Ramos (cell line): ENCODE measurements at regions not wholly inside any gene's neighbourhood (a gene's known extent, or its start where the extent isn't known, plus 50 kb on each side); places are given as distances from the start of the nearest gene placed in this dataset.

ENCODE experiments used
- in situ Hi-C: fragments of 300-500 bp; cut with MboI; formaldehyde crosslinking; loops from one replicate; pipeline ENCODE4 v1.14.3; 2022; ENCODE audit warnings: low sequenced_read_pairs; ENCODE audit not compliant: unreplicated experiment

DNA sequence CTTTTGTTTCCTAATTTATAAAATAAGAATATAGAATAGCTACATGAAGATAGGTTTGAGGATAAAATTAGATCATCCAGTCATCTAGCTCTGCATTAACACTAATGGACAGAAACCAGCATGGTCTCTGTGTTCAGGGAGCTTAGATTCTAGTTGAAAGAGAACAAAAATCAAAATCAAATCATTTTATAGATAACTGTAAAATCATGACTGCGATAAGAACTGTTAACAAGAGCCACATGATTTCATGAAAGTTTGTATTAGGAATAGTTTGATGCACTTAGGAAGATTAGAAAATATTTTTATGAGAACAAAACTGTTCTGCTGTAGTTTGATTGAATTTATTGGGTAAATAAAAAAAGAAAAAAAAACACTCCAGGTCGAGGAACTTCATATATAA, 1074.7 kb downstream of the MAT2B start:
- in situ Hi-C loops: no loop called here

DNA sequence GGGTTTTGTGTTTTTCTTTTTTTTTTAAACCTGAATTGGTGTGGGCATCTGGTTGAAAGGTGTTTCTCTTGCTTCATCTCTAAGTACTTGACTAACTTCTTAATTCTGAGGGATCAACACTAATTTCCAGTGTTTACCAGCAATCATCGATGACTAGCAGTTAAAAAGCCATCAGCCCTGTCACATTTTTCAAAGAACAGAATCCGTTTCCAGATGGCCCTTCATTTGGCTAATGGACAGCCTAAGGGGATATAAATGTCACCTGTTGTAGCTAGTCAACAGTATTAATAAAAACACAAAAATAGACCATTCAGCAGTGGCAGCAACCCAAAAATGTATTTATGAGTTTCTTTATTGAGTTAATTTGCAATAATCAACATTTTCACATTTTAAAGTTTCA, 1076.5 kb downstream of the MAT2B start:
- in situ Hi-C loops: no loop called here

DNA sequence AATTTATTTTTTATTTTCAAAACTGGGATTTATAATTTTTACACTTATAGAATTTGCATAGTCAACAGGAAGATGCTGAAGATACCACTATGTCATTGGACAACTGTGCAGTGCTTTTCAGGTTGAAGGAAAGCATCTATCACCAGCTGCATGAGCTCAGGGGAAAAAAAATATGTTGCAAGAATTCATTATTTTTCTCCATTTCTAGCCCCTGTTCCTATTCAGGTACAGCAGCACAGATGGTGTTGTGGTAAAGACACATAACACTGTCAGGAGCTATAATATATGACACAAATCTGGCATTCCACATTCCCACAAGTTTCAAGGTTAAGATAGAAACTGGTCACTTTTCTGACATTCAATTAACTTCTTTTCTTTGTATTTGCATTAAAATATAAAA, 1088.6 kb downstream of the MAT2B start:
- in situ Hi-C loops: no loop called here

- in situ Hi-C loops: no loop called here
Measured at GRCh38 chr5:164597293-164597900, 1092.0 kb downstream of the MAT2B start.

DNA sequence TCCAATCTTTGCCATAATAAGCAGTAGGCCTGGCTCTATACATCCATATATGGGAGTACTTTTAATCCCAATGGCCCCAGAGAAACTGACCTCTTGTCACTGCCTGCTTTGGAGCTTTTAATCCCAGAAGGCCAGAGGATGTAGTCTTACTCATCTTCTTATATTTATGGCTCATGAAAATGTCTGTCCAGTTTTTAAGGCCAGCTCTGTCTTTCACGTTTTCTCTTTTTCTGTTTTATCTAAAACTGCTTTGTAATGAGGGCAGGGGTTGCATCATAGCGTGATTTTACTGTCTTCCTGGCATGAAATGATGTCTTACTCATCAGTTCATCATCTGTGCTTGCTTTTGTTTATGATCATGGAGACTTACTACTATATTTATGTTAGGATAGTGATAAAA, 1094.9 kb downstream of the MAT2B start:
- in situ Hi-C loops: no loop called here

GRCh38 chr5:164600929-164601535, 1095.6 kb downstream of the MAT2B start:
- in situ Hi-C loops: no loop called here

GRCh38 chr5:164608507-164608906, 1103.1 kb downstream of the MAT2B start:
- in situ Hi-C loops: no loop called here

DNA sequence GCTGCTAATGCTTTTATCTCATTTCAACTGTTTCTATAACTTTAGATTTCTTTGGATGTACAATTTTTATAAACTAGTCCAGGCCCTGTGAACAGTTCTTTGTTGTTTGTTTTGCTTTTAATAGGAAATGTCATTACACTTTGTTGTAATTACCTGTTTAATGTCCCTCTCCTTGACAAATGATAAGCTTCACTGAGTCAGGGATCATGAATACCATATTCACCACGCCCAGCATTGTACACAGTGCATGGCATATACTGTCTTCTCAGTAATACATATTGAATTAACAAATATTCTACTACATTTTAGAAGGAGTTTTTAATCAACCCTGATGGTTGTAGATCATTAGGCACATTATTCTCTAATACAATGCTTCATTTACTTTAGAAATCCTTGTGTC, 1105.0 kb downstream of the MAT2B start:
- in situ Hi-C loops: no loop called here

- in situ Hi-C loops: no loop called here
Measured at GRCh38 chr5:164614707-164615106, 1109.3 kb downstream of the MAT2B start.

DNA sequence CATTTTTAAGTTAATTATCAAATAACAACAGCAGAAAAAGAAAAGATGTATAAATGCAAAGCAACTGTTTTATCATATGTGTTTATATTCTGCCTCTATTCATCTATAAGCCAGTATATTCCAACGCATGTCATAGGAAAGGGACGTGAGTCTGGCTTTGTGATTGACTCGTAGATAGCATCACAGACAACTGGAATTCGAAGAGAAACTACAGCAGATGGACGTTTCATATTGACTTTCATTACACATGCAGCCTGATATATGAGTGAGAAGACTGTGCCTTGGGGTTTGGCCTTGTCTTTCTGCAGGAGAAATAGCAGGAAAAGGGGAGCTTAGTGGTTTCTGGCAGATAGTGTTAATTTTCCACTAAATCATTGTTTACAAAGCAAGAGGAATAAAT, 1111.9 kb downstream of the MAT2B start:
- in situ Hi-C loops: no loop called here

DNA sequence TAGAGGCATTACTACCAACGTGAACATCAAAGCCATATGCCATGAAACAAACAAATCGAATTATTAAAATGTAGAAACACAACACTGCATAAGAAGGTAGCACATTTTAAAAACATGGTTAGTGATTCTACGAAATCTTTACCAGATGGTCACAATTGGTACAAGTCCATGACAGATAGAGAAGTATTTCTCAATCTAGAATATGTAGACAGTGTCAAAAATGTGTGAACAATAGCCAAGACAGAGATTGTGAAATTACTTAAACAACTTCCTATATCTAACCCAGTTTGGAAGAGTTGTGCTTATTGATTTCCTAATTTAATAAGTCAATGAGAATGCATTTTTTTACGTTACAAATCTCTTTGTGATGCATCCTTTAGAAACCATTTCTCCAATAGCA, 1121.6 kb downstream of the MAT2B start:
- in situ Hi-C loops: no loop called here

- in situ Hi-C loops: no loop called here
Measured at GRCh38 chr5:164636456-164636855, 1131.0 kb downstream of the MAT2B start.

DNA sequence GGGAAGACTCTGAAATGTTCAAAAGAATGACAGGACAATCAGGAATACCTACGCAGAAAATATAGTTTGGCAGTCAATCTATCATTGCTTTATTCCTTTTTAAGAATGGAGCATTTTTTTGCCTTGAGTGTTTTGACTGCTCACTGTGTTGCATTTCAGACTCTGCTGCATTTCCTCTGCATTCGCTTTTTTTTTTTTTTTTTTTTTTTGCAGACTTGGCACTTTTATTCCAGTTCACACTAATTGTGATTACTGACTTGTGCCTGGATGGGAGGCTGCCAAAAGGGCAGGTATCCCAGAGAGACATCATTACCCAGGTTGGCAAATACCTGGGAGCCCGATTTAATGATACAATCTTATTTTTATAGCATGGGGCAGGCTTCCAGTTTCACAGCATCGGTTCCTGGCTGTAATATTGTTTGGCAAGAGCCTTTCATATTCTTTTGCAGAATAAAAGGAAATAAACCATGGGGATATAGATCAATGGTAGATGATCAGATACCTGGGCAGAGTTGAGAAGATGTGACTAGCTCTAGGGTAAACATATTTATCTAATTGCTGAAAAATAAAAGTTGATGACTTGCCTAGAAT, 1132.6 kb downstream of the MAT2B start:
- in situ Hi-C loops: no loop called here

DNA sequence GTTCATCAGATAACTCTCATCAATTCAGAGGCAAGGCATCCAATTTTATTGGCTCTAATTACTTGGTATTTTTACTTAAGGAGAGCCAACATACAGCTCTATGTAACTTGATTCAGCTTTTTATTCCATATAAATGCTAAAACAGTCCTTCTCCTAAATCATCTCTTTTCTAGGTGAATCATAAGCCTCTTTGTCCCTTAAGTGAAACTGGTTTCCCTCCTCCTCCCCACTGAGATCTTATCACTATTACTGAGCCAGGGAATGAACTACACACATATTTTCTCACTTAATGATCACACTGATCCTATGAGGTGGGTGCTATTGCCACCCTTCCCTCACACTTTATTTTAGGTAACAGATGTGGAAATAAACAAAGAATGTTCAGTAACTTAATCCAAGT, 1143.8 kb downstream of the MAT2B start:
- in situ Hi-C loops: no loop called here

DNA sequence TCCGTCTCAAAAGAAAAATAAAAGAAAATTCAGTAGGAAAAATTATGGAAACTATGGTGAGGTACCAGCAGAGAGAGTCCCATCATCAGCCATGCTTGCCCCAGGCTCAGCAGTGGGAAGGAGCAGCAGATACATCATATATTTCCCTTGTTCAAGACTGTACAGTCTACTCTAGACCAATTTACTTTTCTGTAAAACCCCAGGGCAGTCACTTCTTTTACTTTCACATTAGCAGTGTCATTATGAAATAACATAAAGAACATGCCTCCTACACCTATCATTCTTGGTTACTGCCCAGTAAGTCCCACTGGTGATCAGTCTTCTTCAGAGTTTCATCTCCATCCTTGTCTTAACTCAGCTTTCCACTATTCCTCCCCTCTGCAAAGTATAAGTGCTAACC, 1145.0 kb downstream of the MAT2B start:
- in situ Hi-C loops: no loop called here

DNA sequence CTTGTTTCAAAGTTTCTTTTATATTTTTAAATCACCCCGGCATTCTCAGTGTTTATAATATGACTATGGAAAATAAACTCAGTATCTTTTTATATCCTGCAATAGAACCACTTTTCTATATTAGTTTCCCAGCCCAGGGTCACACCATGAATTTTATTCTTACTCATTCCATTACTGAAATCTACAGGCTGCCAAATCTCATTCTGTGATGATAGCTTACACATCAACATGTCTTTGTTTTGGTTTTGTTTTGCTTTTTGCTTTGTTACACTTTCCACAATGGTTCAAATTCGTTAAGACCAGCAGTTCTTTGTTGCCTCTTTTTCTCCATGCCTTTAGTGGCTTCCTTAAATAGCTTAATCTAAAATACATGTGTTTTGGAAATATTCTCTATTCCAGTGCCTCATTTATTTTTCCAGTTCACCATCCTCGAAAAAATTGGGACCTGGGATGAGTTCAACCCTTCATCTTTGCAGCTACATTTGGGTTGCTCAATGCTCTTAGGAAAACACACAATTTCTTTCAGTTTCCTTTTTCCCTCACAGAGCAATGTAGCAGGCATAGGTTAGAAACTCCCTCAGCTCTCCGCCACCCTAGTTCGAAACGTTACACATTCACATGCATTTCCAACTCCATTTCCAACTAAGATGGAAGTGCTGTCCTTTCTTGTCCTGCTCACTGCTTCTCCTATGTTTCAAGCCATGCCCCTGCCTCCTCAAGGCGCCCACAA, 1146.3 kb downstream of the MAT2B start:
- in situ Hi-C loops: no loop called here

DNA sequence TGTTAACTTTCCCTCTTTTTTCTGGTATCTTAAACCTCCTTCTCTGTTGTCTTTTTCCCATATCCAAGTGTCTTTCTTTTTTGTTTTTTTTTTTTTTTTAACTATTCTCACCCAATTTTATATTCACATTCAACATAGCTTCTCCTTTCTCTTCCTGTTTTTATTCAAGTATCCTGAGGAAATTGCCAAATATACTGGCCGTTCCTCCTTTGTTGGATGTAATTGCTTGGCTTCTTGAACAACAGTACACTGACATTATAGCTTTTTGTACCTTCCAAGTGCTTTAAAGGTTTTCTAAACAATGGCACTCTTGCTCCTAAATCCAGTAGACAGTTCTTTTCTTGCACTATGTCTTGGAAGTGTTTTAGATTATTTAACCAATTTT, 1146.8 kb downstream of the MAT2B start:
- in situ Hi-C loops: no loop called here

DNA sequence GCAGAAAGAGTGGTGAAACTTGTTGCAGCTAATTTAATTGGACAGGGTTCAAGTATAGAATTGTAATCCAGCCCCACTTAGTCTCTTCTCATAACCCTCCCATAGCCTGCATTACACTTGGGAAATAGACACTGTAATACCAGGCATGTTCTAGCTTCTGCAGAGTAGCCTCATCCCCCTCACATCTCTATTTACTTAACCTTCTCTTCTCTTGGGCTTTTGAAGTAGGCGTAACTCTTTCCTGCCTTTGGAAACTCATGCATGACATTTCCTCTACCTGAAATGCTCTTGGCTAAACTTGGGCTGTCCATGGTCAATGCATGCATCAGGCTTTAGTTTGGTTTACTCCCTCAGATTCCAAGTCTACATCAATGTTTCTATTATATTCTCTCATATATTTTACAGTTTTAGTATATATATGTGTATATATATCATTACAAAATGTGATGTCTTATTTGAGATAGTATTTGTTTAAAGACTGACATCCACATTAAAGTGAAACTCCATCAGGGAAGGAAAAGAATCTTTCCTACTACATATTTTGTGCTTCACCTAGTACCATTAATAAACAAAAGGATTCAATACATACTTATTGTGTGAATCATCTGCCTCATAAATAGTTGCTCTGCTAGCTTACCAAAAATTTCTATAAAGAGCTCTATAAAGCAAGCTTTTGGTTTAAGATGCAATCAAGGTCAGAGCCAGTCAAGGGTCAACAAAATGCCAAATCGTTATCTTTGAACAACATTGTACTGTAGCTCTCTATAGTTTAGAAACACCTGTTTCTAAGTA, 1158.0 kb downstream of the MAT2B start:
- in situ Hi-C loops: no loop called here

DNA sequence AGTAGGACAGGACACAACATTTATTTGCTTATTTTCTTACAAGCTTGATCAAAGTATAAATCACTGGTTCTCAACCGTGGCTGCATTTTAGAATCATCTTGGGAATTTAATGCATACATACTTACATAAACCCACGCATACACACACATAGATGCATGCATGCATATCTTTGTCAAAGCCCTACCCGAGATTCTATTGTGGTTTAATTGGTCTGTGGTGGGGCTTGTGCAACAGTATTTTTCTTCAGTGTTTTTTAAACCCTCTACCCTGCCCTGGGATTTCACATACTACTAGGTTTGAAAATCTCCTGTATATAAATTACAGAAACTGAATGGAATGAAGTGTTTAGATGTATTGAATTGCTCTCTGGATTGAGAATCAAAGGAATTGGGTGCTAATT, 1166.2 kb downstream of the MAT2B start:
- in situ Hi-C loops: no loop called here

DNA sequence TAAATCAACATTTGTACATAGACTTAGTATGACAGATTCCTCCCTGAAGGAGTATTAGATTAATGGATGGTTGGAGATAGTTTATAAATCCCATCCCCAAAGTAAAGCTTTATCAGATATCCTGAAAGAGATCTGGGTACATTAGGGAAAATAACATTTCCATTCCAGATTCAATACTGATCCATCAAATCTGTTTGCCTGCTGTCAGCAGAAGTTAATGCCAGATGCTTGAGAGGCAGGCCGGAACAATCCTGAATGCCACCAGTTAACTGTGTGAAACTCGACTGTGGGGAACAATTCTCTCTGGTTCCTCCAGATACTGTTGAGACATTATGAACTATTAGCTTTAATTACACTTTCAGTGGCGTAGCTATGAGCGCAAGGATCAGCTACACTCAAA, 1166.8 kb downstream of the MAT2B start:
- in situ Hi-C loops: no loop called here
